ENCODE measurements at regions not wholly inside any gene's neighbourhood (a gene's known extent, or its start where the extent isn't known, plus 50 kb on each side); places are given as distances from the start of the nearest gene placed in this dataset.
"Not testable (repeated sequence)": the region's sequence is repeated elsewhere in the genome, so short reads cannot be mapped to it uniquely, and the experiment has no call there.

DNA sequence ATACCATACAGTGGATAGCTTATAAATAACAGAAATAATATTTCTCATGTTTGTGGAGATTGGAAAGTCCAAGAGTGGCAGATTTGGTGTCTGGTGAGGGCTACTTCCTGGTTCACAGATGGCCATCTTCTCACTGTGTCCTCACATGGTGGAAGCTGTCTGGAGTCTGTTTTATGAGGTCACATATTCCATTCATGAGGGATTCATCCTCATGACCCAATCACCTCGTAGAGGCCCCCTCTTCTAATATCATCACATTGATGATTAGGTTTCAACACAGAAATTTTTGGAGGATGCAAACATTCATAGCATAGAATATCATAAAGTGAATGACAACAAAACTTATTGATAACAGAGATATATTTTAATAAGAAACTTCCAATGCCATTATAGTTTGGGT is 568.0 kb downstream of the STIM2 start:
- H3K27ac ChIP-seq (ENCODE audit: low read depth, low read length): no peak overlapping the region
- H3K4me3 ChIP-seq (ENCODE audit: low read length): no peak overlapping the region
- H4K20me1 ChIP-seq (ENCODE audit: control insufficient read depth, insufficient read depth, low read depth, low read length): no peaks in the 10 kb centered on the region
- no peaks in the 10 kb centered on the region for H3F3A ChIP-seq (ENCODE audit: control insufficient read depth, insufficient read depth)
- H3K9me2 ChIP-seq (replicated peaks; ENCODE audit: control insufficient read depth, low read length): no peaks in the 10 kb centered on the region
- H3K4me2 ChIP-seq (ENCODE audit: low read length): no peak overlapping the region
- no peaks in the 10 kb centered on the region for H3K79me2 ChIP-seq (ENCODE audit: control insufficient read depth, low read length)
- TF ChIP-seq, protein P1, sequence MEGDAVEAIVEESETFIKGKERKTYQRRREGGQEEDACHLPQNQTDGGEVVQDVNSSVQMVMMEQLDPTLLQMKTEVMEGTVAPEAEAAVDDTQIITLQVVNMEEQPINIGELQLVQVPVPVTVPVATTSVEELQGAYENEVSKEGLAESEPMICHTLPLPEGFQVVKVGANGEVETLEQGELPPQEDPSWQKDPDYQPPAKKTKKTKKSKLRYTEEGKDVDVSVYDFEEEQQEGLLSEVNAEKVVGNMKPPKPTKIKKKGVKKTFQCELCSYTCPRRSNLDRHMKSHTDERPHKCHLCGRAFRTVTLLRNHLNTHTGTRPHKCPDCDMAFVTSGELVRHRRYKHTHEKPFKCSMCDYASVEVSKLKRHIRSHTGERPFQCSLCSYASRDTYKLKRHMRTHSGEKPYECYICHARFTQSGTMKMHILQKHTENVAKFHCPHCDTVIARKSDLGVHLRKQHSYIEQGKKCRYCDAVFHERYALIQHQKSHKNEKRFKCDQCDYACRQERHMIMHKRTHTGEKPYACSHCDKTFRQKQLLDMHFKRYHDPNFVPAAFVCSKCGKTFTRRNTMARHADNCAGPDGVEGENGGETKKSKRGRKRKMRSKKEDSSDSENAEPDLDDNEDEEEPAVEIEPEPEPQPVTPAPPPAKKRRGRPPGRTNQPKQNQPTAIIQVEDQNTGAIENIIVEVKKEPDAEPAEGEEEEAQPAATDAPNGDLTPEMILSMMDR (IDR thresholded peaks at IDR 0.05; ENCODE audit: low read depth, low read length, poor library complexity, severe bottlenecking): no peak
- no peaks in the 10 kb centered on the region for H3K4me1 ChIP-seq (ENCODE audit: control insufficient read depth, low read length)
- H3K9me3 ChIP-seq (ENCODE audit: control insufficient read depth, insufficient read depth, low read length): no peaks in the 10 kb centered on the region
- no peaks in the 10 kb centered on the region for H3K27me3 ChIP-seq (ENCODE audit: control insufficient read depth, low read length)
- H3K36me3 ChIP-seq (ENCODE audit: control insufficient read depth, low read length): no peaks in the 10 kb centered on the region

DNA sequence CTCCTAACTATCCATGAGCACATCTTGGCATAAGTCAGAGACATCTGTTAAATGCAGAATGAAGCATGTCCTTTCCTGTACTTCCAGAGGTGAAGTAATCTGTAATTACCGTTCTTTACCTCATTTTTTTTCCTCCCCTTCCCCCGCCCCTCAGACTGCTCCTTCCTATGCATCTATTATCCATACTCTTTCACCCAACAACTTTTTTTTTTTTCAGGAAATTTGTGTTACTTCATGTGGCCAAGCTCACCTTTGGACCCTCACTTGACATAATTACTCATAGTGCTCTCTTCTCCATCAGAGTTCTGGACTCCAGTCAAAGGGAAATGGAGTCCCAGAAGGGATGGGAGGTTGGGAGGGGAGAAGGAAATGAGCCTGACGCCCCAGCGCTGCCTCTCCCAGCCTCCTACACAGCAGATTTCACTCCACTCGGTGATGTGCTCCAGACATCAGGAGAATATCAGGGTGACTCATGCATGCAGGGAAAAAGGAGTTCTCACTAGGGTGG is 568.8 kb downstream of the STIM2 start:
- Histone ChIP-seq H3K9me3 (ENCODE audit: control insufficient read depth, insufficient read depth, low read length) (no peaks in the 10 kb centered on the region), H3K4me3 (ENCODE audit: low read length) (no peak overlapping the region), H4K20me1 (ENCODE audit: control insufficient read depth, insufficient read depth, low read depth, low read length) (no peaks in the 10 kb centered on the region), H3K79me2 (ENCODE audit: control insufficient read depth, low read length) (no peaks in the 10 kb centered on the region), H3F3A (ENCODE audit: control insufficient read depth, insufficient read depth) (no peaks in the 10 kb centered on the region), H3K27me3 (ENCODE audit: control insufficient read depth, low read length) (no peaks in the 10 kb centered on the region), H3K36me3 (ENCODE audit: control insufficient read depth, low read length) (no peaks in the 10 kb centered on the region), H3K4me1 (ENCODE audit: control insufficient read depth, low read length) (no peaks in the 10 kb centered on the region), H3K27ac (ENCODE audit: low read depth, low read length) (no peak overlapping the region), H3K4me2 (ENCODE audit: low read length) (no peak overlapping the region), H3K9me2 (replicated peaks; ENCODE audit: control insufficient read depth, low read length) (no peaks in the 10 kb centered on the region)
- no peak for TF ChIP-seq EZH2phosphoT487 (IDR thresholded peaks at IDR 0.05; ENCODE audit: borderline replicate concordance, low read length)
- TF ChIP-seq, protein P1 (IDR thresholded peaks at IDR 0.05; ENCODE audit: low read depth, low read length, poor library complexity, severe bottlenecking): no peak

DNA sequence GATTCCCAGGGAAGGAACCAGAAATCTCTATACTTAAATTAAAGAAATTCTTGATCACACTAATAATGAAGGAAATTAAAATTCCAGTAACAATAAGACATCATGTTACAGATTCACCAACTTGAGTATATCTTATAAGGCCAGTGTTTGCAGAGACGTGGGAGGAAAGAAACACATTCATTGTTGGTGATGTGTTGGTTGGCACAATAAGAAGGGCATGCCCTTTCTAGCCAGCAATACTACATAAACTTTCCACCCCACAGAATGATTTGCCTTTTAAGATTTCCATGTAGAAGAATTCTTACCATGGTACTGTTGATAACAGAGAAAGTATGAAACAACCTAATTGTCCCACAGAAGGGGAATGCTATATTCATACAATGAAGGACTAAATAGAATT is 581.5 kb downstream of the STIM2 start:
- Histone ChIP-seq H3K27me3 (ENCODE audit: control insufficient read depth, low read length) (no peaks in the 10 kb centered on the region), H3K4me3 (ENCODE audit: low read length) (no peak overlapping the region), H3K36me3 (ENCODE audit: control insufficient read depth, low read length) (no peaks in the 10 kb centered on the region), H3K79me2 (ENCODE audit: control insufficient read depth, low read length) (no peaks in the 10 kb centered on the region), H4K20me1 (ENCODE audit: control insufficient read depth, insufficient read depth, low read depth, low read length) (no peaks in the 10 kb centered on the region), H3K4me2 (ENCODE audit: low read length) (no peak overlapping the region), H3K9me3 (ENCODE audit: control insufficient read depth, insufficient read depth, low read length) (no peaks in the 10 kb centered on the region), H3F3A (ENCODE audit: control insufficient read depth, insufficient read depth) (no peaks in the 10 kb centered on the region), H3K27ac (ENCODE audit: low read depth, low read length) (no peak overlapping the region), H3K4me1 (ENCODE audit: control insufficient read depth, low read length) (no peaks in the 10 kb centered on the region), H3K9me2 (replicated peaks; ENCODE audit: control insufficient read depth, low read length) (no peaks in the 10 kb centered on the region)
- TF ChIP-seq, protein P1 (IDR thresholded peaks at IDR 0.05; ENCODE audit: low read depth, low read length, poor library complexity, severe bottlenecking): no peak
- no peak for TF ChIP-seq EZH2phosphoT487 (IDR thresholded peaks at IDR 0.05; ENCODE audit: borderline replicate concordance, low read length)

DNA sequence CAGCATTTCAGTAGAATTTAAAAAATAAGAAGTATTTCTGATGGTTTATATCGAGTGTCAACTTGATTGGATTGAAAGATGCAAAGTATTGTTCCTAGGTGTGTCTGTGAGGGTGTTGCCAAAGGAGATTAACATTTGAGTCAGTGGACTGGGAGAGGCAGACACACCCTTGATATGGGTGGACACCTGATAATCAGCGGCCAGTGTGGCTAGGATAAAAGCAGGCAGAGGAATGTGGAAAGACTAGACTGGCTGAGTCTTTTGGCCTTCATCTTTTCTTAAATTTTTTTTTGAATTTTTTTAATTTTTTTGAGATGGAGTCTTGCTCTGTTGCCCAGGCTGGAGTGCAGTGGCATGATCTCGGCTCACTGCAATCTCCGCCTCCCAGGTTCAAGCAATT is 582.0 kb downstream of the STIM2 start:
- H3K4me1 ChIP-seq (ENCODE audit: control insufficient read depth, low read length); H3F3A ChIP-seq (ENCODE audit: control insufficient read depth, insufficient read depth); H3K27ac ChIP-seq (ENCODE audit: low read depth, low read length); H4K20me1 ChIP-seq (ENCODE audit: control insufficient read depth, insufficient read depth, low read depth, low read length); H3K9me3 ChIP-seq (ENCODE audit: control insufficient read depth, insufficient read depth, low read length); H3K9me2 ChIP-seq (replicated peaks; ENCODE audit: control insufficient read depth, low read length); H3K4me3 ChIP-seq (ENCODE audit: low read length); H3K4me2 ChIP-seq (ENCODE audit: low read length); H3K36me3 ChIP-seq (ENCODE audit: control insufficient read depth, low read length); H3K27me3 ChIP-seq (ENCODE audit: control insufficient read depth, low read length); H3K79me2 ChIP-seq (ENCODE audit: control insufficient read depth, low read length): not testable (repeated sequence)

Measured in DOHH2 (cell line).